ENCODE measurements at regions not wholly inside any gene's neighbourhood (a gene's known extent, or its start where the extent isn't known, plus 50 kb on each side); places are given as distances from the start of the nearest gene placed in this dataset.

- DNase-seq (ENCODE audit: low spot score): no peak
These were observed 149.3 kb upstream of the UBL3 start for GRCh38 chr13:29999492-30000369.

GRCh38 chr13:29996316-29996715 lies 145.9 kb upstream of the UBL3 start:
- no peak for DNase-seq (ENCODE audit: low spot score)

- no peak for DNase-seq (ENCODE audit: low spot score)
These were observed 144.6 kb upstream of the UBL3 start for GRCh38 chr13:29994911-29995595.

- DNase-seq (ENCODE audit: low spot score): no peak
These were observed 143.5 kb upstream of the UBL3 start for GRCh38 chr13:29993716-29994488.

- no peak for DNase-seq (ENCODE audit: low spot score)
These were observed 142.8 kb upstream of the UBL3 start for GRCh38 chr13:29993196-29993595.

GRCh38 chr13:29991343-29991742 lies 140.9 kb upstream of the UBL3 start:
- no peak for DNase-seq (ENCODE audit: low spot score)

- DNase-seq (ENCODE audit: low spot score): no peak
These were observed 136.9 kb upstream of the UBL3 start for GRCh38 chr13:29987340-29987739.

GRCh38 chr13:29980339-29980738 lies 129.9 kb upstream of the UBL3 start:
- DNase-seq (ENCODE audit: low spot score): no peak

GRCh38 chr13:29978211-29978610 lies 127.8 kb upstream of the UBL3 start:
- DNase-seq (ENCODE audit: low spot score): no peak

GRCh38 chr13:29977476-29978120 lies 127.2 kb upstream of the UBL3 start:
- no peak for DNase-seq (ENCODE audit: low spot score)

GRCh38 chr13:29976535-29976934 lies 126.1 kb upstream of the UBL3 start:
- no peak for DNase-seq (ENCODE audit: low spot score)

- DNase-seq (ENCODE audit: low spot score): no peak
These were observed 124.9 kb upstream of the UBL3 start for GRCh38 chr13:29975283-29975682.

- DNase-seq (ENCODE audit: low spot score): no peak
These were observed 118.9 kb upstream of the UBL3 start for GRCh38 chr13:29969286-29969685.

- DNase-seq (ENCODE audit: low spot score): no peak
These were observed 113.9 kb upstream of the UBL3 start for GRCh38 chr13:29964181-29964845.

GRCh38 chr13:29963089-29963488 lies 112.7 kb upstream of the UBL3 start:
- no peak for DNase-seq (ENCODE audit: low spot score)

- no peak for DNase-seq (ENCODE audit: low spot score)
These were observed 110.7 kb upstream of the UBL3 start for GRCh38 chr13:29961036-29961670.

- no peak for DNase-seq (ENCODE audit: low spot score)
These were observed 109.2 kb upstream of the UBL3 start for GRCh38 chr13:29959603-29960002.

GRCh38 chr13:29959086-29959485 lies 108.7 kb upstream of the UBL3 start:
- DNase-seq (ENCODE audit: low spot score): no peak

GRCh38 chr13:29958476-29958875 lies 108.1 kb upstream of the UBL3 start:
- no peak for DNase-seq (ENCODE audit: low spot score)

- DNase-seq (ENCODE audit: low spot score): no peak
These were observed 106.9 kb upstream of the UBL3 start for GRCh38 chr13:29957320-29957719.

- no peak for DNase-seq (ENCODE audit: low spot score)
These were observed 106.4 kb upstream of the UBL3 start for GRCh38 chr13:29956853-29957252.
